HG03571 (cell line): ENCODE measurements at regions not wholly inside any gene's neighbourhood (a gene's known extent, or its start where the extent isn't known, plus 50 kb on each side); places are given as distances from the start of the nearest gene placed in this dataset.
"Not testable (repeated sequence)": the region's sequence is repeated elsewhere in the genome, so short reads cannot be mapped to it uniquely, and the experiment has no call there.

Experiments
- ATAC-seq: cut with Tn5 transposase; IDR thresholded peaks from one replicate; pipeline ENCODE4 v1.9.1; 2021; ENCODE audit not compliant: unreplicated experiment

DNA sequence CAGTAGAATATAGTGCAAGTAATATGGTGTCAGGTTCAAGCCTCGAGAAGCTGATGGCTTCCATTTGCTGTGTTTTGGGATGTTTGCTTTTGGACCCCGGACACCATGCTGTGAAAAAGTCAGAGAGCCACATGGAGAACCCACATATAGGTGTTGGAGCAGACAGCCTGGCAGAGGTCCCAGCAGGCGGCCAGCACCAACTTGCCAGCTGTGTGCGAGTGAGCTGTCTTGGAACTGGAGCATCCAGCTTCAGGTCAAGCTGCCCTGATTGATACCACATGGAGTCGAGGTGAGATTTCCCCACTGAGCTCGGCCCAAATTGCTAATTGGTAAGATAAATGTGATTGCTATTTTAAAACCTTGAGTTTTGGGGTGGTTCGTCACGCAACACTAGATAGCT, 185.7 kb upstream of the TBL1XR1 start:
- no peak for ATAC-seq

DNA sequence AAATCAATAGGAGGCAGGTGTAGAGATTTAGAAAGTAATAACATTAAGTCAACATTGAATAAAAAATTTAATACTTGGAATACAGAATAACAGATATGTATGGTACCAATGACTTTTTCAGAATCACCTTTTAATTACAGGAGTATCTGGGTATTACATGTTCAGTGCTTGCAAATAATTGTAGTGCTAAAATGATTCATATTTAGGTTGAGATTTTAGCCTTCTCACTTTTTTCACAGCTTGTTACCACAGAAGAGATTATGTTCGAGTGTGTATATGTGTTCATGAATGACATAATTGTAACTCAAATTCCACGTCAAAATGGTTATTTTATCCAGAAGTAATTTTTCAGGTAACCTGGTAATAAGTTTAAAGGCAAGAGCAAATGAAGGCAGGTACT, 187.9 kb upstream of the TBL1XR1 start:
- no peak for ATAC-seq

DNA sequence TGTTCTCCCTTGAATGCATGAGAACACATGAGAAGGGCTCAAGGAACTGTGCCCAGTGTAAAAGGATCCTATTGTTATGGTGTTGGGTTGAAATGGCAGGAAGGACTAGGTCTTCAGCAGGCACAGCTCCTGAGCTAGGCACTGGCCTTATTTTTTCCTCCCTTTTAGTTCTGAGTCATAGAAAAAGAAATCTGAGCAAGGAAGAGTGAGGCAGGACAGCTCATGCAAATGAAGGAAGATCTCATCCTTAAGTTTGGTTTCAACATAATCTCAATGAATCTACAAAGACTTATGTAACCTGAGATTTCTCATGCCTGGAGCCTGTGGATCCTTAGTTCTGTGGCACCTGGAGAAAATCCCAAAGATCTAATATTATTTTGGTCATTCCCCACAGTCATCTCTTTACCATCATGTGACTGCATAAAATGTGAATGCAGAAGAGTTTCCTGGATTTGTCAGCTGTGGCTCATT, 188.6 kb upstream of the TBL1XR1 start:
- no peak for ATAC-seq

DNA sequence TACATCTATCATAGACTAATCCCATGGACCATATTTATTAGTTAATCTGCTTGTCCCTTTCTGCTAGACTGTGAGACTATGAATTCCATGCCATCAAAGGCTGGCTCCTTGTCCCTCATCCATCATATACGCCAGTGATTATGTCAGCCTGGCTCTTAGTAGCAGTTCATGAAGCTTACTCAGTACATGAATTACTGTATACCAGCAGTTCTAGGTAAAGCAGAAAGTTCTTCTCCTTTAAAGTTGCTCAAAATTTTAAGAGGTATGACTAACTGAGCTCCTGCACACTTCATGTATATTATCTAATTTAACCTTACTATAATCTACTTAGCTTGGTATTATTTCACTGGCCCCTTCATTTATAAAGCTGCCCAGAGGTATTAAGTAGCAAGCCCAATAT, 190.9 kb upstream of the TBL1XR1 start:
- no peak for ATAC-seq

DNA sequence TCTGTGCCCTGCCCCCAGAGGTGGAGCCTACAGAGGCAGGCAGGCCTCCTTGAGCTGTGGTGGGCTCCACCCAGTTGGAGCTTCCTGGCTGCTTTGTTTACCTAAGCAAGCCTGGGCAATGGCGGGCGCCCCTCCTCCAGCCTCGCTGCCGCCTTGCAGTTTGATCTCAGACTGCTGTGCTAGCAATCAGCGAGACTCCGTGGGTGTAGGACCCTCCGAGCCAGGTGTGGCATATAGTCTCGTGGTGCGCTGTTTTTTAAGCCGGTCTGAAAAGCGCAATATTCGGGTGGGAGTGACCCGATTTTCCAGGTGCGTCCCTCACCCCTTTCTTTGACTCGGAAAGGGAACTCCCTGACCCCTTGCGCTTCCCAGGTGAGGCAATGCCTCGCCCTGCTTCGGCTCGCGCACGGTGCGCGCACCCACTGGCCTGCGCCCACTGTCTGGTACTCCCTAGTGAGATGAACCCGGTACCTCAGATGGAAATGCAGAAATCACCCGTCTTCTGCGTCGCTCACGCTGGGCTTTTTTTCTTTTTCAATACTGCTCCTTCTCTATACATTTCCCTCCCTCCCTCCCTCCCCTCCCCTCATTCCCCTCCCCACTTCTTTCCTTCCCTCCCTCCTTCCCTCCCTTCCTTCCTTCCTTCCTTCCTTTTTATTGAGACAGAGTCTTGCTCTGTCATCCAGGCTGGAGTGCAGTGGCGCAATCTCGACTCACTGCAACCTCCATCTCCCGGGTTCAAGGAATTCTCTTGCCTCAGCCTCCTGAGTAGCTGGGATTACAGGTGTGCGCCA, 197.1 kb upstream of the TBL1XR1 start:
- ATAC-seq = not testable (repeated sequence)

DNA sequence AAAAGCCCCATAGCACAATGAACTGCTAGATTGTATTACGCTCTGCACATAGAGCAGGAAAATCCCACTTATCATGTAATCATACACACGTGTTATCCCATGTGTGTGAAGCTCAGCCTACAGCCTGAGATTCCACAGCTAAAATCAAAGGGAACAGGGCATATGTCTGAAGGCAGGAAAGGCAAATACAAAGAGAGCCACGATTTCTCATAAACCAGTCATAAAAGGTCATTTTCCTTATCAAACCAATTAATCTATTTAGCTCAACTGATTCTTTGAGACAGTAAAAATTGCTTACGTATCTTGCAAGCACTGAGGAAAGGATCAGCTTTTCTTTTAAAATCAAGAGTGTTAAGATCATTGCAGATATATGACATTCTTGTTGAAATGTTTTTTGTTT, 199.5 kb upstream of the TBL1XR1 start:
- ATAC-seq = no peak

DNA sequence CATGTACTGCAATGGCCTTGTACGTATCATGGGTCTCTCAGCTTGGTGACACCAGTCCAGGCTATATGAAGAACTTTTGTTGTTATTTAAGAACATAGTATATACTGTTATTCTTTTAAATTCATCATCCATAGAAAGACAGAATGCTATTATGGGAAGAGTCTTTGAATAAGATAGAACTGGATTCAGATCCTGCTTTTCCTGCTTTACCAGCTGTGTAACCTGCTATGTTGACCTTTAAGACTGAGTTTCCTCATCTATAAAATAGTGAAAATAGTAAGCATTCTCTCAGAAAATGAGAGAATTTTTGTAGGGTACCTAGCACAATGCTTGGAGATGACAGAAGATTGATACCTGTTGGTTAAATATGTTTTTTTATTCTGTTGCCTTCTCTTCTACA, 204.1 kb upstream of the TBL1XR1 start:
- ATAC-seq = no peak

DNA sequence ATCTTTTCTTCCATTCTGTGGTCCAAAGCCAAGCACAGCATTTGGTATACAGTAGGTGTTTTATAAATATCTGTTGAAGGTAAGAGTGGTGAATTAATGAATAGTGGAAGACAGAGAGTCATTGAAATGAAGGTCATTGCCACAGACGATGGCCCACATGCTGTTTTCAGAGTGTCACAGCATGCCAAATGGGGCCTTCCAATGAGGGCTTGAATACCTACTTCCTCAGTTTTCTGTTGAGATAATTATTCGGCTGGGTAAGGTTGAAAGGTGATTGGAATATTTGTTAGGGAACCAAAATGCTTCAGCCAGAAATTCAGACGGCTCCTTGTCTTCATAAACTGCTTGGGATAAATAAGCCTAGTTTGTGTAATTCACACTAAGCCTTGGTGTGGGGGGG, 205.3 kb upstream of the TBL1XR1 start:
- no peak for ATAC-seq

DNA sequence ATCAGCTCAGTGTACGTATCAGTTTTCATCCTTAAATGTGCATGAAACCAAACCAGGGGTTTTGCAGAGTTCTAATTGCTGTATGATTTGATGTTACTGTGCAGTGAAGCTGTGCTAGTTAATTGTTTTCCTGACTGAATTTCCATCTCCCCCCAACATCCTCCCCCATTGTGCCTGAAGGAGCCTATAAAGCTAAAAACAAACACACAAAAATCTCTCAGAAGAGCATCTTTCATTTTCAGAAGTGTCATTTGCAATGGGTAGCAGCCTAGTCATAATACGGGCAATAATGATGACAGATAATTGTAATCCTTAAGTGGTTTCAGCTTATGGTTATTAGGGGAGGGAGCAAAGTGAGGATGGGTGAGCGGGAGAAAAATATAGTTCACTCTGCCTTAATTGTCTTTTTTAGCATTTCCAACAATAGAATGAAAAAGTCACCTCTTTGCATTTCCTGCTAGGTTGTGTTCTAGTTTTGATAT, 207.9 kb upstream of the TBL1XR1 start:
- no peak for ATAC-seq

DNA sequence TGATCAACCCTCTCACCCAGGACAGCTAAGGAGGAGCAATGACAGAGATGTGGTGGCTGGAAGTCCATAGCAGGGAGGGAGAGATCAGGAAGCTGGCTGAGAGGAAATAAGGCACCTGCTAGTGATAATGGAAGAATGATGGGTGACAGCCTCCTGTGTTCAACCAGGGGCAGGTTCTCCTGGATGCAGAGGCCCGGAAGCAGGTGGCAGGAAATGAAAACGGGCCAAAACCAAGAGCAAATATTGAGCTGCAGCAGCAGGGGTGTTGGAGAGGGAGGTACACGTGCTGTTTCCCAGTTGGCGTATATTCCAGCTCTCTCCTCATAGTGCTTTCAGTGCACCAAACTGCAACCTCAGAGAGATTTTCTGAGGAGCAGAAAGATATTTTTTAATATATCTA, 213.4 kb upstream of the TBL1XR1 start:
- ATAC-seq = no peak

DNA sequence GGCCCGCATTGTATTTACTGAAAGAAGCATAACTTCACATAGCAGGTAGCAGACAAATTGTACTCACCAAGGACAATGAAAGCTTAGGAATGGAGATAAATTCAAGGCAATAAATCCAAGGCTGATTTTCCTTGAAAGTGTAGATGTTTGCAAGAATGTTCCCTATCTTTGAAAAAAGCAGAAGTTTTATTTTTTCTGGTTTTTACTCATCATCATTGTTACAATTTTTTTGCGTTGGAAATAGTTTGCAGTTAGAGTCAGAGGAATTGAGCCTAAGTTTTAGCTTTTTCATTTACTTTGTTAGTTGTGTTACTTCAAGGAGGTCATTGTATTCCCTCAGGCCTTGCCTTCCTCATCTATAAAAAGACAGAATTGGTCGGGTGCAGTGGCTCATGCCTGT, 213.9 kb upstream of the TBL1XR1 start:
- ATAC-seq = no peak

DNA sequence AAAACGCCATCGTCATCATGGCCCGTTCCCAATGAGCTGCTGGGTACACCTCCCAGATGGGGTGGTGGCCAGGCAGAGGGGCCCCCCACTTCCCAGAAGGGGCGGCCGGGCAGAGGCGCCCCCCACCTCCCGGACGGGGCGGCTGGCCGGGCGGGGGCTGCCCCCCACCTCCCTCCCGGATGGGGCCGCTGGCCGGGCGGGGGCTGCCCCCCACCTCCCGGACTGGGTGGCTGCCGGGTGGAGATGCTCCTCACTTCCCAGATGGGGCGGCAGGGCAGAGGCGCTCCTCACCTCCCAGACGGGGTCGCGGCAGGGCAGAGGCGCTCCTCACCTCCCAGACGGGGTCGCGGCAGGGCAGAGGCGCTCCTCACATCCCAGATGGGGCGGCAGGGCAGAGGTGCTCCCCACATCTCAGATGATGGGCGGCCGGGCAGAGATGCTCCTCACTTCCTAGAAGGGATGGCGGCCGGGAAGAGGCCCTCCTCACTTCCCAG, 215.4 kb upstream of the TBL1XR1 start:
- not testable (repeated sequence) for ATAC-seq

DNA sequence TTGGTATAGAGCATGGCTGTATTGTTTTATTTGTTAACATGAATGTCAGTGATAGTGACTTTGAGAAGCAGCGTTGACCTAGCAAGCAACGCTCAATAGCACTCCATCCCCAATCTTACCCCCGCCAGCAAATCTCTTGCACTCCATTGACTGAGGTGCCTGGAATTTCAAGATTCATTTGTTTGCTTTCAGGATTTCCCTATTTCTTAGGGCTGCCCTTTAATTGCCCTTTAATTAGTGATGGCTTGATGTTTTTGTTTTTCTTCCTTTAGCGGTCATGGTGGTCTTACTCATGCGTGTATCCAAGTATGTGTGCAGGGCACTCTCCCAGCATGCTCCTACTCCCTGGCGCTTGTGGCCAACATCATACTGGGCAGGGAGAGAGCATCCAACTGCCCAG, 216.8 kb upstream of the TBL1XR1 start:
- ATAC-seq = no peak

DNA sequence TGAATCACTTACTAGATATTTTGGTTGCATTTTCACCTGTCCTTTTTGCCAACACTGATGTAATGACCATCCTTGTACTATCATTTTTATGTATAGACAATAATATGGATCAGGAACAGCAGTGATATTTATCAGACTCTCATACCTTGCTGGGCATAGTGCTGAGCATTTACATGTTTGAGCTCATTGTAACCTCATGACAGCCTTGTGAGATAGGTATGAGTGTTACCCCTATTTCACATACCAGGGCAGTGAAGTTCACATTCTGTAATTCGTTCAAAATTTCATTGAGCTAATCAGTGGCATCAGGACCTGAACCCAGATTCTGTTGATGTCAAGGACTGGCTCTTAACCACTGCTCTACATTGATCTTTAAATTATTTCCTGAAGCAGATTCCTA, 221.5 kb upstream of the TBL1XR1 start:
- no peak for ATAC-seq

DNA sequence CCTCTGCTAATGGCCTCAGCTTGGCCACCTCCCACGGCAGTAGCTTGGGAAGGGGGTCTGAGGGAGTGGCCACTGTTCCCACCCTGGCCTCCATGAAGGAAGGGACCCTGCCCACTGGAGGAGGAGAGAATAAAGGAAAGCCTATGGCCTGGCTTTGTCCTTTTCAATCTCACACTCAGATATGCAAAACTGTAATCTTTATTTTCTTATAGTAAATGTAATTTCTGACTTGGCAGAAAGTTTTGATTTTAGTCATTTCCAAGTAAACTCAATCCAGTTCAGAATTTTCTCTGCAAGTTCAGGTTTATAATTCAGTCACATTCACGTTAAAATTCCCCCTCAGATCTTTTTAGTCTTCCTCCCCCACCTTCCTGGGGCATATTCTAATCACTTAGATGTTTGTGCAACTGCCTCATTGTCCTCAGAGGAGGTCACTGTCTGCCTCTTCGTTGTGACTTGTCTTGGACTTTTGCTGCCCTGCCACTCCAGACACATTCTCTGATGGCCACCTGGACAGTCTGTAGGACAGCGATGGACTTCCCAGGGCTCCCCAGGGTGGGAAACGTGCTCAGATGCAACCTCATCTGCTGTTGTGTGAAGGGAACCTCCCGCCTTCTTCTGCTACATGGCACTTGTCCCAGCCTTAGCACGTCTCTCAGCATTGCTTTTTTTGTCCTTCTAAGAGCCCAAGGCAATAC, 222.8 kb upstream of the TBL1XR1 start:
- no peak for ATAC-seq

DNA sequence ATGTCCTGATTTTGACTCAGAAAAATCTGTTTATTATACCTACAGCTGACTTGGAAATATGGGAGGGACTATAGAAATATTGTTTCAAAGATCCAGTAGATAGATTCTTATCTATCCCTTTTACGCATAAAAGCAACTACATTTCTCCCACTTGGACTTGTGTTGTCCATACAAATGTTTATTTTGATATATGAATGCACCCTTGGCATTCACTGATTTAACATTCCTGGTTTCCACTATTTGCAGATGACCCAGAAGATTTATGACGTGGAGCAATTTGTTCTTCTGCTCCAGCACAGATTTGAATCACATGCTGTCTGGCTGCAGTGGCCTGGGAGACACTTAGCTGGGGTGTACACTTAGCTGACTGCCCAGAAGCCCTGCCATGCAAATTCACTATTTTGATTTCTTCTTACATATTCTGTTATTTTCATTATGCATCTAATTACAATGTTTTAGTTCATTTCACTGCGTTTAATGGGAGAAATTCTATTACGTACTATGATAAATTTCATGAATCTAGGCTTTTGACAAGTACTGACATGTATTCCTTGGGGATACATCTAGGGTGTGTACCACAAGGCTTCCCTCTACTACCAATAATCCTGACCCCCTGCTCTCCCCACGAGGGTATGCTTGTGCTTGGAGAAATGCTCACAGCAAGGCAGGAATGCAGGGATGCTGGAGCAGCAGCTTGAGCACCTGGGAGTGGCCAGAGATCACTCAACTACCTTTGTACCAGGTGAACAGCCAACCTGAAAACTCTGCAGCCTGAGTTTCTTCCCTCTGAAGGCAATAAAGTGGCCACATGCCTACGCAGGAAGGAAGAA, 223.6 kb upstream of the TBL1XR1 start:
- no peak for ATAC-seq

DNA sequence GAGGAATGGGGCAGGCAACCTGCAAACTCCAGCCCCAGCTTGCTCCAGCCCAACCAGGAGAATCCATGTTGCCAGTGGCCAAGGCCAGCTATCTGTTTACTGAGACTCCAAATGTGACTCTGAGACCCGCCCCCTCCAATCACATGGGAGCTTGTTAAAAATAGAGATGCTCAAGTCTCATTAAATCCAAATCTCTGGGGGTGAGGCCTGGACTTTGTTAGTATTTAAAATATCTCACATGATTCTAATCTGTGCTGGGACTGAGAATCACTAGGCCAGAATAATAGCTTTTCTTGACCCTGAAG, 224.2 kb upstream of the TBL1XR1 start:
- no peak for ATAC-seq

DNA sequence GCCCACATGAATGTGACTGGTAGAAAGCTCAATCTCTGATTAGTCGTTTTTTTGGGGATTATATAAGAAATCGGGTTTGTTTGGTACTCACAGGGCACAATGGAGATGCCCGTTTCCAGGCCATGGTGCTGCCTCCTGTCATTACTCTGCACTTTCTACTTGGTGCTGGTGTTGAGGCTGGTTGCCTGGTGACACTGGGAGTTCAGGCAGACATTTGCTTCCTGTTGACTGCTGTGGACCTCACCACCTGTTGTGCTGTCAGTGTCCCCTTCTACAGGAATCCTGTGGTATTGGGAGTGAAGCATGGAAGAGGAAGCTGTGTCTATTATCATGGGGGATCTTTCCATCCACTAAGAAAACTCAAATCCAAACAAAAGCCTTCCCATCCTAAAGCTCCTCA, 227.2 kb upstream of the TBL1XR1 start:
- no peak for ATAC-seq

DNA sequence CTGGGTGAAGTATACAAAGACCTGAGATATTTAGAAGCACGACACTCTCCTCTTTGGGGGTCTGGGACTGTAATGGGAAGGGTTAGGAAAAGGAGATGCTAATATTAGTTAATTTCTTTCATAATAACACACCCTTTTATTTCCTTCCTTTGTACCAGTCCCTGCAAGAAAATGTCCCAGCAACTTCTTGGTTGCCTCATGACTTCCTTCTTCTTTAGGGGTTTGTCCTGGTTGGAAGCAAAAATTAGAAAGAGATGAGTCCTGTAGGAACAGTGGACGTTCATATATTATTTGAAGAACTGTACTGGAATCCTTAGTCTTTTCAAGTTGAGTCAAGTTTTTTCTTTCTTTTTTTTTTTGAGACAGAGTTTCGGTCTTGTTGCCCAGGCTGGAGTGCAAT, 227.8 kb upstream of the TBL1XR1 start:
- no peak for ATAC-seq

DNA sequence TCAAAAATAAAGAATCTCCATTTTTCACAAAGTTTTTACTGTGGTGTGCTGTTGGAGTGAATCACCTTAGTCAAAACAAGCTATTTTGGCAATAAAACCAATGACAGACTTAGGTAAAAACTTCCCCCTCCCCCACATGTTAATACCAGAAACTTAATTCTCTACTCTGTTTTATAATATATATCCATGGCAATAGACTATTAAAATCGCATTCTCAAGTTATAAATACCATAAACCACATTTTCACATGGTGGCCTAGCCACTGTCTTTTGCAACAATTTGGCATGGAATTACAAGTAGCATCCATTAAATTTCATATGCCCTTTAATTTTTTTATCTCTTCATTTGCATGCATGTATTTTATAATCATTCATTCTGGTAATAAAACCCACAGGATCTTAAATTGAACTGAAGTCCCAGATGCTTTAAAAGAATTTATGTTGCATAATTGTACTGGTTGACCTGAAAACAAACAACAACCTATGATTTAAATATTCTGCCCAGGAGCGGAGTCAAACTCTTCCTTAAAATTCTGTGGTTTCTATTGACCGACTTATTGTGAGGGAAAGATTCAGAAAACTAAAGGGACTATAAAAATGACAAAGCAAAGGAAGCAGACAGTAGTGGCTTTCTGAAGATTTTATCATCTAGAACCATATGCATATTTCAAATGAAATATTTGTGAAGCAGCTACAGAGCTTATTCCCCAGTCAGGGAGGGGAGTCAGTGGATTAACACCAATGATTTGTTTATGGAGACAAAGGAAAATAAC, 229.0 kb upstream of the TBL1XR1 start:
- no peak for ATAC-seq
